ENCODE measurements at regions not wholly inside any gene's neighbourhood (a gene's known extent, or its start where the extent isn't known, plus 50 kb on each side); places are given as distances from the start of the nearest gene placed in this dataset.

DNA sequence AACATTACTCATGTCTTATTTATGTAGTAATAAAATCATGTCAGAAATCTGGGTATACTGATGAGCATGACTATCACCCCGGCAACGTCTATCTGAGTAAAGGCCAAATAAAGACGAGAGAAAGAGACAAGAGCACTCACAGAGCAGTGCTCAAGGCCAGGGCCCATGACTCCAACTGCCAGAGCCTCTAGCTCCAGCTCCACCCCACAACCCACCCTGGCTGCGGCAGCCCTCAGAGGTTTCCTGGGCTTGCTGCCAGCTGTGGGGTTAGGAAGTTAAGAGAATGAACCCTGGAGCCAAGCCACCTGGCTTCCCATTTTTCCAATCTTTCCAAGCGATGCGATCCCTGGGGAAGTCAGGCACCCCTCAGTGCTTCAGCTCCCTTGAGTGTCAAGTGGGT lies 92.0 kb upstream of the PAX1 start:
- Mint-ChIP-seq H3K36me3 (ENCODE audit: low read depth) (no peaks in the 10 kb centered on the region), H3K4me3 (no peak overlapping the region), H3K4me1 (no peaks in the 10 kb centered on the region), H3K27ac (no peak overlapping the region), H3K27me3 (peaks cover 7% of the 10 kb centered on the region), H3K9me3 (no peaks in the 10 kb centered on the region)
- CTCF ChIA-PET, result no interaction called here
- POLR2A ChIA-PET, result no interaction called here
- DNase-seq, result no peak

DNA sequence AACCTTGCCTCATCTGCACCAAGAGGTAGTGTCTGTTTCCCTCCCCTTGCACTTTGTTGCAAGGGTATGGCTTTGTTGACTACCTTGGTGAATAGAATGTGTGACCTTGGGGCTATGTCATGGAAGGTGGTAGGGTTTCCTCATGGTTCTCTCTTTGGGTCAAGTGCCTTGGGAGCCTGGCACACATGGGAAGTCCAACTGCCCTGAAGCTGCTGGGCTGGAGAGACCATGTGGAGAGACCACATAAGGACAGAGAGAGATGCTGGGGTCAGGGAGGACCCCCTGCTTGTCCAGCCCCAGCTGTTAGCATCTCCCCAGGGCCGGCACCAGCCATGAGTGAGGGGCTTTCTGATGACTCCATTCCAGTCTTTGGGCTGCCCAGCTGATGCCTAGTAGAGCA lies 95.5 kb upstream of the PAX1 start:
- H3K9me3 Mint-ChIP-seq, result no peaks in the 10 kb centered on the region
- no peak for DNase-seq
- H3K36me3 Mint-ChIP-seq (ENCODE audit: low read depth), result no peaks in the 10 kb centered on the region
- no peak overlapping the region for H3K27ac Mint-ChIP-seq
- ChIA-PET POLR2A (no interaction called here), CTCF (no interaction called here)
- H3K4me3 Mint-ChIP-seq, result no peak overlapping the region
- no peaks in the 10 kb centered on the region for H3K4me1 Mint-ChIP-seq
- peaks cover 5% of the 10 kb centered on the region for H3K27me3 Mint-ChIP-seq

- no peak overlapping the region for H3K27ac Mint-ChIP-seq
- H3K36me3 Mint-ChIP-seq (ENCODE audit: low read depth), result no peaks in the 10 kb centered on the region
- no peaks in the 10 kb centered on the region for H3K9me3 Mint-ChIP-seq
- ChIA-PET CTCF (no interaction called here), POLR2A (no interaction called here)
- no peak for DNase-seq
- H3K4me1 Mint-ChIP-seq, result no peaks in the 10 kb centered on the region
- no peak overlapping the region for H3K4me3 Mint-ChIP-seq
- H3K27me3 Mint-ChIP-seq, result peaks cover 3% of the 10 kb centered on the region
These were observed 95.4 kb upstream of the NKX2-2 start for GRCh38 chr20:21609221-21609620.

DNA sequence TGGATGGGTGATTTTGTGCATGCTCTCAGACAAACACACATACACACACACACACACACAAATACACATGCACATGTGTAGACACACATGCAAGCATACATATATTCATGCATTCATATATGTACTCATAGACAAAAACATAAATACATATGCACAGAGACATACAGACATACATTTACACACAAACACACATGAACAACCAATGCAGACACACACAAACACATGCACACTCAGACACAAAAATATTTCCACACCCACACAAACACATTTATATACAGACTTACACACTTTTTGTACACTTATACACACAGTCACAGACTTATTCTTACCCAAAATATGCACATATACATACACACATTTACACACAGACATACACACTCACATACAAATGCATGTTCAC lies 94.9 kb upstream of the NKX2-2 start:
- Mint-ChIP-seq H3K4me3 (no peak overlapping the region), H3K27me3 (peaks cover 3% of the 10 kb centered on the region), H3K36me3 (ENCODE audit: low read depth) (no peaks in the 10 kb centered on the region), H3K9me3 (no peaks in the 10 kb centered on the region), H3K4me1 (no peaks in the 10 kb centered on the region), H3K27ac (no peak overlapping the region)
- CTCF ChIA-PET, result no interaction called here
- POLR2A ChIA-PET, result no interaction called here
- DNase-seq, result no peak

- H3K4me3 Mint-ChIP-seq, result no peak overlapping the region
- H3K9me3 Mint-ChIP-seq, result no peaks in the 10 kb centered on the region
- H3K36me3 Mint-ChIP-seq (ENCODE audit: low read depth), result no peaks in the 10 kb centered on the region
- H3K27ac Mint-ChIP-seq, result no peak overlapping the region
- DNase-seq, result no peak
- ChIA-PET POLR2A (no interaction called here), CTCF (no interaction called here)
- H3K4me1 Mint-ChIP-seq, result no peaks in the 10 kb centered on the region
- peaks cover 3% of the 10 kb centered on the region for H3K27me3 Mint-ChIP-seq
These were observed 94.3 kb upstream of the NKX2-2 start for GRCh38 chr20:21607971-21608725.

DNA sequence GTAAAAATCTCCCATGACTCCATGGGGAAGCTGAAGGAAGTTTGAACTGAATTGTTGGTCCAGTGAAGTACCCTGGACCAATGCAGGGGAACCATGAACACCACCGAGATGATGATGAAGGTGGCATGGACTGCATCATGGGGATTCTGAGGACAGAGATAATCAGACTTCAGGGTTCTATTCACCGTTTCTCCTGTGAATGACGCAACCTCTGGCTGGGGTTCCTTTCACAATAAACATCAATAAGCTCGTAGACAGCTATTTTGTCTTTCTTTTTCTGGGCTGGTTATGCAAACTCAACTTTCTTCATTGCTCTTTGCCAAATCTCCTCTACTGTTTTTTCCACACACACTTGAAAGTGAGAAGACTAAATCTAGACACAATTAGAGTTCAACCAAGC lies 87.9 kb upstream of the NKX2-2 start:
- Mint-ChIP-seq H3K4me3 (no peak overlapping the region), H3K36me3 (ENCODE audit: low read depth) (no peaks in the 10 kb centered on the region), H3K4me1 (no peaks in the 10 kb centered on the region), H3K9me3 (peaks cover 2% of the 10 kb centered on the region), H3K27ac (no peak overlapping the region), H3K27me3 (peaks cover 6% of the 10 kb centered on the region)
- CTCF ChIA-PET, result no interaction called here
- POLR2A ChIA-PET, result no interaction called here
- DNase-seq, result no peak

- H3K4me3 Mint-ChIP-seq, result no peak overlapping the region
- no peak for DNase-seq
- ChIA-PET CTCF (no interaction called here), POLR2A (no interaction called here)
- H3K27me3 Mint-ChIP-seq, result peaks cover 2% of the 10 kb centered on the region
- no peaks in the 10 kb centered on the region for H3K36me3 Mint-ChIP-seq (ENCODE audit: low read depth)
- H3K4me1 Mint-ChIP-seq, result no peaks in the 10 kb centered on the region
- H3K27ac Mint-ChIP-seq, result no peak overlapping the region
- no peaks in the 10 kb centered on the region for H3K9me3 Mint-ChIP-seq
These were observed 72.8 kb upstream of the NKX2-2 start for GRCh38 chr20:21586682-21587081.

DNA sequence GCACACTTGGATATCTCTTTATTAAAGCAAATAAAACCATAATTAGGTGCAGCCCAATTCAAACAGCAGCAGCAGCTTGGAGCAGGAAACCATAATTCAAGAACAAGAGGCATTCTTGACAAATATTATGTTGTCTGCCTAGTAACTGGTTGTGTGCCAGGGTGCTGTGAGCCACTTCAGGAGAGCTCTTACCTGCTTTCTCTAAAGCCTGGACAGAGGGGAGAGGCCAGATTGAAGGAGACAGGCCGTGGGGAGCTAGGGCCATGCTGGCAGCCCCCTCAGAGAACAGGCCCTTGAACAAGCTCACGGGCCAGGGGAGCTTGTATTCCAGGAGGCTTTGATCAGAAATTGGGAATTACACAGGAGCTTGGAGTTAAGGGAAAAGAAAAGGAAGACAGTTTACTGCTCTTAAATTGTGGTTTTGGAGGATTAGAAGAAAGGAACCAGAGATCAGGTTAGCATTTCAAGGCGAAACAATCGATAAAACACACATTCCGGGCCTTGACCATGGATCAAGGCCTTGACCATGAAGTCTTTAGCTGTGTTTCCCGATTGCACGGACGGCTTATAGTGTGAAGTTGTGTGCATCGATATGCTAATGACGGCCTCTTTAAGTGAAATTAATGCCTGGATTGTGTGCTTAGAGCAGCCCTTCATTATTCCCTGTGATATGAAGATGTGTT lies 69.8 kb upstream of the NKX2-2 start:
- no peaks in the 10 kb centered on the region for H3K9me3 Mint-ChIP-seq
- no peaks in the 10 kb centered on the region for H3K36me3 Mint-ChIP-seq (ENCODE audit: low read depth)
- H3K27ac Mint-ChIP-seq, result no peak overlapping the region
- no peak overlapping the region for H3K4me3 Mint-ChIP-seq
- DNase-seq, result no peak
- peaks cover 16% of the 10 kb centered on the region for H3K27me3 Mint-ChIP-seq
- ChIA-PET POLR2A (no interaction called here), CTCF (no interaction called here)
- no peaks in the 10 kb centered on the region for H3K4me1 Mint-ChIP-seq

DNA sequence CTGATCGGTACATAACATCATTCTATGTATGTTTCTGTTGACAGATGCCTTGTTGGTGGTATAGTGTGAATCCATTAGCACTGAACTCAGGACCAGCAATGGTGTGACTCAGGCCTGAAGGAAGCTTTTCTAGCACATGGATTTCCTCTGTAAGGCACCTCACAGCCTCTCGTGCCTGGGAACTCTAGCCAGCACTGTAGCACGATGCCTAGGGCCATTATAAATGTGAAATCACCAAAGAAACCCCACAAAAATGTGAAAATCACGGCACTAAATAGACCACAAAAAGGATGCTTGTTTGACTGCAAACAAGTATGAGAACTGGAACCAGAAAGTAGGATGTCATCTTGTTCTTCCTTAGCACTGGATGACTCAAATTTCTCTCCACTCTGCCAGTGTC lies 63.7 kb upstream of the NKX2-2 start:
- CTCF ChIA-PET, result interaction anchor here (0.9 kb wide), 1 partner anchor 48 kb away, joined by 3 read pairs; no protein-coding TSS in a partner anchor
- no peak overlapping the region for H3K27ac Mint-ChIP-seq
- POLR2A ChIA-PET, result no interaction called here
- H3K4me1 Mint-ChIP-seq, result no peaks in the 10 kb centered on the region
- no peak overlapping the region for H3K4me3 Mint-ChIP-seq
- no peaks in the 10 kb centered on the region for H3K9me3 Mint-ChIP-seq
- DNase-seq, result no peak
- peaks cover 16% of the 10 kb centered on the region for H3K27me3 Mint-ChIP-seq
- no peaks in the 10 kb centered on the region for H3K36me3 Mint-ChIP-seq (ENCODE audit: low read depth)

- peaks cover under 1% of the 10 kb centered on the region for H3K4me1 Mint-ChIP-seq
These were observed 62.3 kb upstream of the NKX2-2 start for GRCh38 chr20:21575981-21576740.

GRCh38 chr20:21575167-21575566 lies 61.3 kb upstream of the NKX2-2 start:
- ChIA-PET CTCF (no interaction called here), POLR2A (no interaction called here)

More at GRCh38 chr20:21575981-21576740, 62.3 kb upstream of the NKX2-2 start:
- H3K27ac Mint-ChIP-seq, result no peak overlapping the region
- no peak overlapping the region for H3K4me3 Mint-ChIP-seq
- ChIA-PET CTCF (interaction anchor here (0.9 kb wide), 1 partner anchor 46 kb away, joined by 3 read pairs; no protein-coding TSS in a partner anchor), POLR2A (no interaction called here)
- H3K36me3 Mint-ChIP-seq (ENCODE audit: low read depth), result no peaks in the 10 kb centered on the region
- no peak for DNase-seq
- peaks cover 15% of the 10 kb centered on the region for H3K27me3 Mint-ChIP-seq
- H3K9me3 Mint-ChIP-seq, result no peaks in the 10 kb centered on the region

DNA sequence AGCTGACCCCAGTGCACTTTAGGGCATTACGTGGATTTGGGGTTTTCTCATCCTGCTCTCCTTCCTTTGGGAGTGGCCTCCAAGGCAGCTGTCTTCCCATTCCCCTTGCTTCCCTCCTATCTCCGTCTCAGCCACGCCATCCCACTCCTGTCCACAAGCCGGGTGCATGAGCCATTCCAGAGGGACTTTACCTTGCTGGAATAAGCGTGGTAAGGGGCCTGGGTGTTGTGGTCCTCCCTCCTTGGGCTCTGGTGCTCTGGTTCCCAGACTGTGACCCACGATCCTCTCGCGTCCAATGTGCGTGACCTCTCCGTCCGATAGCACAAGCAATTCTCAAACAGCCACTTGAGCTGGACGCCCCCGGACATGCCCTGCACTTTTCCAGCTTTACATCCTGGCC lies 60.6 kb upstream of the NKX2-2 start:
- no peak for DNase-seq
- Mint-ChIP-seq H3K9me3 (no peaks in the 10 kb centered on the region), H3K27ac (no peak overlapping the region), H3K27me3 (peaks cover 8% of the 10 kb centered on the region), H3K4me3 (no peak overlapping the region), H3K36me3 (ENCODE audit: low read depth) (no peaks in the 10 kb centered on the region), H3K4me1 (peaks cover 6% of the 10 kb centered on the region)
- POLR2A ChIA-PET, result no interaction called here
- CTCF ChIA-PET, result interaction anchor here (0.6 kb wide), 1 partner anchor 390 kb away, joined by 3 read pairs; no protein-coding TSS in a partner anchor

More at GRCh38 chr20:21575167-21575566, 61.3 kb upstream of the NKX2-2 start:
- no peak for DNase-seq
- no peak overlapping the region for H3K27ac Mint-ChIP-seq
- H3K4me1 Mint-ChIP-seq, result peaks cover 6% of the 10 kb centered on the region
- H3K27me3 Mint-ChIP-seq, result peaks cover 8% of the 10 kb centered on the region
- H3K36me3 Mint-ChIP-seq (ENCODE audit: low read depth), result no peaks in the 10 kb centered on the region
- no peak overlapping the region for H3K4me3 Mint-ChIP-seq
- H3K9me3 Mint-ChIP-seq, result no peaks in the 10 kb centered on the region

DNA sequence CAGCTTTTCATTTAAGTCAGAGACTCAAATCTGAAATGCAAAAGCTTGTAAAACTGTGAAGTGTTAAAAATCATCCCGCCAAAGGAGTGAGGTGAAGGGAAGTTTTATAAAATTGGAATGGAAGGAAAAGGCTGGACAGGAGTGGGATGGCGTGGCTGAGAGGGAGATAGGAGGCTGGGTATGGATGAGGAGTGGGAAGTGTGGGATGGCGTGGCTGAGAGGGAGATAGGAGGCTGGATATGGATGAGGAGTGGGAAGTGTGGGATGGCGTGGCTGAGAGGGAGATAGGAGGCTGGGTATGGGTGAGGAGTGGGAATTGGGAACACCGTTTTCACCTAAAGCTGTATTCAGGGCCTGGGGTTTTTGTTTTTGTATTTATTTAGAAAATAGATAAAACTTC lies 59.4 kb upstream of the NKX2-2 start:
- ChIA-PET CTCF (interaction anchor here (0.7 to 3.1 kb wide), 2 partner anchors 11 kb away, joined by 3 to 10 read pairs; no protein-coding TSS in a partner anchor), POLR2A (no interaction called here)
- Mint-ChIP-seq H3K4me3 (no peak overlapping the region), H3K27me3 (peaks cover 10% of the 10 kb centered on the region), H3K27ac (no peak overlapping the region), H3K36me3 (ENCODE audit: low read depth) (no peaks in the 10 kb centered on the region), H3K9me3 (no peaks in the 10 kb centered on the region), H3K4me1 (peaks cover 6% of the 10 kb centered on the region)
- no peak for DNase-seq

All from activated CD4-positive, alpha-beta T cell treated with anti-CD3 and anti-CD28 coated beads, Interleukin-2, amount 10 ng/mL, durations not matched to agents 7 days and 5 days (primary cell).